Thyroid gland (tissue), 4 donors: ENCODE measurements at regions not wholly inside any gene's neighbourhood (a gene's known extent, or its start where the extent isn't known, plus 50 kb on each side); places are given as distances from the start of the nearest gene placed in this dataset.

ENCODE experiments used
- DNase-seq, 2 donors: peaks; one replicate each; pipeline ENCODE4 v3.0.0-alpha.2; 2019
- H3K27ac ChIP-seq, 3 donors: fragments of 200-600 bp; sonication (generic); 1 replicate in 2 of 3; 2 replicates in 1 of 3; pipeline ENCODE4 v1.5.1; 2016 to 2019; ENCODE audit warnings: mild to moderate bottlenecking in 1 of 3, moderate library complexity in 1 of 3
- H3K27me3 ChIP-seq: fragments of 200-600 bp; sonication (generic); one replicate; pipeline ENCODE4 v1.5.1; 2019
- H3K36me3 ChIP-seq, 2 donors: fragments of 200-600 bp; sonication (generic); one replicate each; pipeline ENCODE4 v1.5.1; 2016 to 2019
- H3K4me1 ChIP-seq, 2 donors: fragments of 200-600 bp; sonication (generic); one replicate each; pipeline ENCODE4 v1.5.1; 2017 to 2019
- H3K4me3 ChIP-seq, 3 donors: fragments of 200-600 bp; sonication (generic); replicated peaks in 1 of 3; 1 replicate in 2 of 3; 2 replicates in 1 of 3; pipeline ENCODE4 v1.5.1; 2016; ENCODE audit warnings: mild to moderate bottlenecking in 1 of 3
- H3K9me3 ChIP-seq: fragments of 200-600 bp; sonication (generic); one replicate; pipeline ENCODE4 v1.5.1; 2017
- CTCF ChIP-seq, 6 experiments: fragments of 200-600 bp in 3 of 6; fragments of 450-650 bp in 3 of 6; sonication (generic) in 3 of 6; IDR thresholded peaks; one replicate each; pipeline ENCODE4 v1.5.1; 2016 to 2019; ENCODE audit warnings: antibody characterized with exemption in 6 of 6, mild to moderate bottlenecking in 2 of 6, inconsistent platforms in 1 of 6, moderate library complexity in 1 of 6
- POLR2A ChIP-seq, 2 donors: fragments of 450-650 bp; IDR thresholded peaks; one replicate each; pipeline ENCODE4 v1.6.1; 2017; ENCODE audit warnings: antibody characterized with exemption in 2 of 2, mild to moderate bottlenecking in 2 of 2, moderate library complexity in 1 of 2
- whole genome bisulfite sequencing, 2 donors: methylation state at CpG; one replicate each; pipeline ENCODE4 v1.1.5; 2017; 5-methylcytosine and 5-hydroxymethylcytosine counted together
- intact Hi-C: fragments of 100-400 bp; cut with DNase I; formaldehyde crosslinking; loops from one replicate; pipeline ENCODE4 v1.15.1; 2023

DNA sequence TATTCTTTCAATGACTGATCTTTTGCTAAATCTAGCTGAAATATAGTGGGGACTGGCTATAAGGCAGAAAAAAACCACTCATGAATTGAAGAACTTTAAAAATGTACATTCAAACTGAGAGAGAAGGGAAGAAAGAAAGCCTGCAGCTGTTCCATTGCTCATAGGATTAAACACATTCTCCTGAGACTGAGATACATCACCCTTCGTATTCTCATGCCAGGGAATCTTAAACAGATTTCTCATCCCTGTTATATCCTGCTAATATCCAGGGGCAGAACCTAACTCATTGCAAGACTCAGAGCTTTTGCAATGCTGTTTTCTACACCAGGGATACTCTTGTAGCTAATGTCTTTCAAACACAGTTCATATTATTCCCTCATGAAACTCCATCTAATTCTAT lies 67.2 kb upstream of the ACSS3 start:
- intact Hi-C loops = no loop called here
- TF ChIP-seq CTCF (IDR thresholded peaks at IDR 0.05) (no peak), POLR2A (IDR thresholded peaks at IDR 0.05) (no peak)
- Histone ChIP-seq H3K27me3 (no peaks in the 10 kb centered on the region), H3K36me3 (no peaks in the 10 kb centered on the region), H3K4me3 (no peak overlapping the region), H3K9me3 (no peaks in the 10 kb centered on the region), H3K4me1 (no peaks in the 10 kb centered on the region), H3K27ac (no peak overlapping the region)
- no peak for DNase-seq
- 72 to 73% methylated on average over 1 of the region's 1 CpG for WGBS, 2 donors

DNA sequence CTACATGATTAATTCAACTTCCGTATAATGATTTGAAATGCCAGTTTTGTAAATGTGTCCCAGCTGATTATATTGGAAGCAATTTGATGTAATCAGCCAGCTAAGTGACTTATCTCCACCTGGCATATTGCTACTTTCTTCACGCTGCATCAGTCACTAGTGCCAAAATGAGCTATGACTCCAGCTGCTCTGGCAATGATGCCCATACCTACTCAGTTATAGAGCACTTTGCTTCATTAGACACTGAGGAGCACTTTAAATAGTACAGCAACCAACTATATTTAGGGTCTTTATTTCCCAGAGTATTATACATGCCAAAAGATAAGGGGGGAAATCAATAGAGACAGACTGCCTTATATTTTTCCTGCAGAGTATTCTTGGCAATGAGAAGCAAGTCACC lies 67.9 kb upstream of the LIN7A start:
- Histone ChIP-seq H3K9me3 (no peaks in the 10 kb centered on the region), H3K27ac (no peak overlapping the region), H3K4me1 (peaks cover 0 to 4% of the 10 kb centered on the region in 2 donors), H3K27me3 (no peaks in the 10 kb centered on the region), H3K36me3 (no peaks in the 10 kb centered on the region), H3K4me3 (no peak overlapping the region)
- no peak for DNase-seq
- TF ChIP-seq POLR2A (IDR thresholded peaks at IDR 0.05) (no peak), CTCF (IDR thresholded peaks at IDR 0.05) (no peak)
- 83 to 89% methylated on average over 2 of the region's 2 CpGs for WGBS, 2 donors
- intact Hi-C loops = no loop called here

- Histone ChIP-seq H3K9me3 (no peaks in the 10 kb centered on the region), H3K27me3 (no peaks in the 10 kb centered on the region), H3K36me3 (no peaks in the 10 kb centered on the region), H3K27ac (peak overlapping the region in 1 of 3 donors; percentile 37), H3K4me1 (peaks cover 0 to 4% of the 10 kb centered on the region in 2 donors), H3K4me3 (no peak overlapping the region)
- DNase-seq = no peak
- TF ChIP-seq CTCF (IDR thresholded peaks at IDR 0.05) (no peak), POLR2A (IDR thresholded peaks at IDR 0.05) (no peak)
- intact Hi-C loops = no loop called here
Measured at GRCh38 chr12:81000831-81001230, 63.1 kb upstream of the LIN7A start.

- WGBS, 2 donors = 71 to 81% methylated on average over 3 of the region's 3 CpGs
- Histone ChIP-seq H3K4me3 (no peak overlapping the region), H3K9me3 (no peaks in the 10 kb centered on the region), H3K27me3 (no peaks in the 10 kb centered on the region), H3K4me1 (no peaks in the 10 kb centered on the region), H3K36me3 (no peaks in the 10 kb centered on the region), H3K27ac (no peak overlapping the region)
- TF ChIP-seq POLR2A (IDR thresholded peaks at IDR 0.05) (no peak), CTCF (IDR thresholded peaks at IDR 0.05) (no peak)
- no peak for DNase-seq
- intact Hi-C loops = no loop called here
Measured at GRCh38 chr12:80988986-80989385, 51.3 kb upstream of the LIN7A start.
